ENCODE measurements at regions not wholly inside any gene's neighbourhood (a gene's known extent, or its start where the extent isn't known, plus 50 kb on each side); places are given as distances from the start of the nearest gene placed in this dataset.
"Not testable (repeated sequence)": the region's sequence is repeated elsewhere in the genome, so short reads cannot be mapped to it uniquely, and the experiment has no call there.

DNA sequence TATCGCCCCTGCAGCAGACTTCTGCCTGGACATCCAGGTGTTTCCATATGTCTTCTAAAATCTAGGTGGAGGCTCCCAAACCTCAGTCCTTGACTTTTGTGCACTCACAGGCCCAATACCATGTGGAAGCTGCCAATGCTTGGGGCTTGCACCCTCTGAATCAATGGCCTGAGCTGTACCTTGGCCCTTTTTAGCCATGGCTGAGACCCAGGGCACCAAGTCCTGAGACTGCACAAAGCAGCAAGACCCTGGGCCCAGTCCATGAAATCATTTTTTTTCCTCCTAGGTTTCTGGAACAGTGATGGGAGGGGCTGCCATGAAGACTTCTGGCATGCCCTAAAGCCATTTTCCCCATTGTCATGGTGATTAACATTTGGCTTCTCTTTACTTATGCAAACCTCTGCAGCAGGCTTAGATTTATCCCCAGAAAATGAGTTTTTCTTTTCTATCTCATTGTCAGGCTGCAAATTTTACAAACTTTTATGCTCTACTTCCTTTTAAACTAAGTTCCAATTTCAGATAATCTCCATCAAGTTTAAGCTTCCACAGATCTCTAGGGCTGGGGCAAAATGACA is 1445.8 kb upstream of the FLRT2 start:
- DNase-seq (ENCODE audit: low spot score), result no peak

DNA sequence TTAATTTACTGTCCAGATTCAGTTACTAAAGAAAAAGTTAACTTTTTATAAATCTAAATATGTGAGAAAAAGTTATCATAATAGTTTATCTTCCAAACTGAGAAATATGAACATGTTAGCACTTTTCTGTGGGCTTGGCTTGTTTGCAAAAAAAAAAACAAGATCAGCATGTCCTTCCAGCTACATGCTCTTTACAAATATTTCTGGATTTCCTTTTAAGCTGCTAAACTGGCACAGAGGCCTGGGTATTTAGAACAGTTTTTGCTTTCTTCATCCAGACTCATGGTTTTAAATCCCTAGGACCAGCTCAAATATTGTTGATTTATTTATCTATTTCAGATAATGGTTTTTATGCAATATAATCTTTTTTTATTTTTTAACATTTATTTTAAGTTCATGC is 1444.5 kb upstream of the FLRT2 start:
- no peak for DNase-seq (ENCODE audit: low spot score)

- DNase-seq (ENCODE audit: low spot score), result no peak
Measured at GRCh38 chr14:84086714-84087113, 1443.2 kb upstream of the FLRT2 start.

DNA sequence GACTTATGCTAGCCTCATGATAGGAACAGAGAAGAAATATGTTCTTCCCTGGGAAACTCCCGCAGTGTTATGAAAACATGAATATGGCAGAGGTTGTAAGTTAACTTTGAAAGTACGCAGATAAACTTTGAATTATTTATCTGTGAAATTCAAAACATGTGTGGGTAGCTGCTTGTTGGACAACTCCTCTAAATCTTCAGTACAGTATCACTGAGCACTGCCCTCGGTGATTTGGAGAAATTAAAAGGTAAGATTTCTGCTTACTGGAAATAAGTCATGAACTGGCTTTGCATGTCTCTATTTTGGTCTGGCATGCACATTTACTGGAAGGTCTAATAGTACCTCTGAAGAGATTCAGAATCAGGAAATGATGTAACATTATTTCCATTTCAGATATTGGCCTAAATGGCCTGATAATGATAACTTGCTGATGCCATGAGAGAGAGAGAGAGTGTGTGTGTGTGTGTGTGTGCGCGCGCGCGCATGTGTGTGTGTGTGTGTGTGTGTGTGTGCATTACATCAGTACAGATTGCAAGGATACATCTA is 1441.9 kb upstream of the FLRT2 start:
- DNase-seq (ENCODE audit: low spot score), result no peak

- DNase-seq (ENCODE audit: low spot score), result no peak
Measured at GRCh38 chr14:84090837-84091236, 1439.1 kb upstream of the FLRT2 start.

- DNase-seq (ENCODE audit: low spot score), result no peak
Measured at GRCh38 chr14:84095681-84096080, 1434.3 kb upstream of the FLRT2 start.

DNA sequence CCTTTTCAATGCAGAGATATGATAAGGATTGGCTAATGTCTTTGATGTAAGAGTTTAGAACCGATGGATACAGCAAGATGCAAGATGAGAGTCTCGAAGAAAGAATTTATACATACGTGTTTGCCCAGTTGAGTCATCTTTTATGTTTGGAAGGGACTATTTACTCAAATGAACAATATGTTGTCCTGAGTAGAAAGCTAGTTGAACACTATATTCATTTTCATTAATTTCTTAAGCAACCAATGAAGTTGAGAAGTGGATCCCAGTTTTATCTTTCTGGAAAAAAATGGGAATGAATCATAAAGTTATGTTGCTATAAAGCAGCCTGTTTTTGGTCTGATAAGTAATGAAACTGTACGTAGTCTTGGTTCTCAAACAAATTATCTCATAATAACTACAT is 1431.7 kb upstream of the FLRT2 start:
- no peak for DNase-seq (ENCODE audit: low spot score)

GRCh38 chr14:84099560-84099959 is 1430.4 kb upstream of the FLRT2 start:
- DNase-seq (ENCODE audit: low spot score), result not testable (repeated sequence)

DNA sequence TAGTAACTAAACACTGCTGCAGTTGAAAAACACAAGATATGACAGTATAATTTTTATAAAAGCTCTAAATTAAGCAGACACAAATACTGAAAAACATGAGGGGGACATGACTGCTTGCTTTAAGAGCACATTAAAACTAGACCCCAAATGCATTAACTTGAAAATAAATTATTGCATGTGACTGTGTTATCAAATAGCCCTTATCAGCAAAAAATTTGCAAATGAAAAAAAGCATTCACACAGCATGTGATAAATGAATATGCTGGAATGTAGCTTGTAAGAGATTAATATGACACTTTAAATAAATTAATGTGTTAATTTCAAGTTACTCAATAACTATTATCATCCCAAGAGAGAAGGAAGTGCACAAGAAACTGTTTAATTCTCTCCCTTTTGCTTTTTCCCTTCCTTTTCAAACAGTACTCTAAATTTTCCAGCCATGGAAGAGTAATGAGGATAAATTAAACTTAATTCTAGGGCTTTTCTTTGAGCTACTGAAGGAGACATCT is 1422.1 kb upstream of the FLRT2 start:
- no peak for DNase-seq (ENCODE audit: low spot score)

- no peak for DNase-seq (ENCODE audit: low spot score)
Measured at GRCh38 chr14:84108746-84109457, 1421.0 kb upstream of the FLRT2 start.

GRCh38 chr14:84112589-84112988 is 1417.4 kb upstream of the FLRT2 start:
- no peak for DNase-seq (ENCODE audit: low spot score)

GRCh38 chr14:84125676-84126075 is 1404.3 kb upstream of the FLRT2 start:
- no peak for DNase-seq (ENCODE audit: low spot score)

DNA sequence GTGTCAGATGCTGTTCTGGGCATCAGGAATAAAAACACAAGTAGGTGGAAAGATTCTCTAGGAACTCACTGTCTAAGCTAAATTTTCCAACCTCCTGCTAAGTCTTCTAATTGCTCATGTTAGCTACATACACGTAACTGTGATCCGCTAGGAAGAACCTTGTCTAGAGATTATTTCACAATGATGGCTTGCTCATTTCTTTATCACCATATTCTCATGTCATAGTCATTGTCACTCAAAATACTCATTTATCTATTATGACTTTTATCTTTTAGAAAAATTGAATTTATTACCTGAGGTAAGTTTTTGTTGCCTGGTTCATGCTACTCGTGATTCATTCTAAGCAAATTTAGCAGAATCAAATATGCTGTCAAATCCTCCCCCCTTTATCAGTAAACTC is 1402.4 kb upstream of the FLRT2 start:
- no peak for DNase-seq (ENCODE audit: low spot score)

DNA sequence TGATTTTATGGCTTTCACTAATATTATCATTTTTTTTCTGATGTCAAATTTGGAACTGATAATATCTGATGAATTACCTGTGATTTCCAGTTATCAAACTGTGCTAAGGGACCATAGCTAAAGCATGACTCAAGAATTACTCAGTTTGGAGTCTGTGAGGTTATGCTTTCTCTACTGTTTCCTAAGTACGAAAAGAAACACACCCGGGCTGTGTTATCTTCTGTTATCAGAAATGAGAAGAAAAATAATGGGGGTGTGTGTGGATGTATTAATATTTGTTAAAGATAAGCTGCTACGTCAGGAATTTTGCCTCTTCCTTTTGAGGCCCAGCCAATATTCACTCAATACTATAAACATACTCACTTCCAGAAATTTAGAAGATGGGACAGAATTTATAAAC is 1401.9 kb upstream of the FLRT2 start:
- no peak for DNase-seq (ENCODE audit: low spot score)

- DNase-seq (ENCODE audit: low spot score), result no peak
Measured at GRCh38 chr14:84129007-84129406, 1400.9 kb upstream of the FLRT2 start.

GRCh38 chr14:84129941-84130340 is 1400.0 kb upstream of the FLRT2 start:
- no peak for DNase-seq (ENCODE audit: low spot score)

- no peak for DNase-seq (ENCODE audit: low spot score)
Measured at GRCh38 chr14:84131924-84132323, 1398.0 kb upstream of the FLRT2 start.

DNA sequence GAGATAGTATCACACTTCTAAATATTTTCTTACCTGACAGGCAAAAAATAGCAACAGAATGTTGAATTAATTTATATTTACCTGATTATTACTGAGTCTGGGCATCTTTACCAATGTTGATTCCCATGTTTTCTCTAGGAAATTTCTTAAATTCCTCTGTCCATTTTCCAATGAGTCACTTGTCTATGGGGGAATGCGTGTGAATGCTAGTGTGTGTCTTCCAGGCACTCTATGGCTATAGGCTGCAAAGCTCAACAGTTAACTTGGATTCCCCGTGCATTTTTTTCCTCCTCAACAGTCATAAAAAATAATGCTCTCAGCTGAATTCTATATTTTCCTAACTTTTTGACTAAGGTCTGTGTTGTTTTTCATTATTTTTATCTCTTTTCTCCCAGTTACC is 1385.8 kb upstream of the FLRT2 start:
- no peak for DNase-seq (ENCODE audit: low spot score)

GRCh38 chr14:84152452-84152851 is 1377.5 kb upstream of the FLRT2 start:
- no peak for DNase-seq (ENCODE audit: low spot score)

GRCh38 chr14:84162633-84163032 is 1367.3 kb upstream of the FLRT2 start:
- no peak for DNase-seq (ENCODE audit: low spot score)

DNA sequence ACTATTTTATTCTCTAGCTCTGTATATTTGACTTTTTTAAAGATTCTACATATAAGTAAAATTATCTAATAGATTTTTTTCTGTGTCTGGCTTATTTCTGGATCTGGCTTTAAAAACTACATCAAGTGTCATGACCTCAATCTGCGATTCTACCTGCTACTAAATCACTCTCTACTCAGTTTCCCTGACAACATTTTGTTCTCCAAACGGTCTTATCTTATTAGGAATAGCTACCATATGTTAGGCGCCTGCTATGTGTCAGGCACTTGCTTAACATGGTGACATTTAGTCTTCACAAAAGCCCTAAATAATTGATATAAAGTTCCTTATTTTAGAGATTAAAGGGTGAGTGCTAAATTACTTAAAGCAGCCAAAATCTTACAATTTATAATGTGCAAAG is 1362.9 kb upstream of the FLRT2 start:
- no peak for DNase-seq (ENCODE audit: low spot score)

DNA sequence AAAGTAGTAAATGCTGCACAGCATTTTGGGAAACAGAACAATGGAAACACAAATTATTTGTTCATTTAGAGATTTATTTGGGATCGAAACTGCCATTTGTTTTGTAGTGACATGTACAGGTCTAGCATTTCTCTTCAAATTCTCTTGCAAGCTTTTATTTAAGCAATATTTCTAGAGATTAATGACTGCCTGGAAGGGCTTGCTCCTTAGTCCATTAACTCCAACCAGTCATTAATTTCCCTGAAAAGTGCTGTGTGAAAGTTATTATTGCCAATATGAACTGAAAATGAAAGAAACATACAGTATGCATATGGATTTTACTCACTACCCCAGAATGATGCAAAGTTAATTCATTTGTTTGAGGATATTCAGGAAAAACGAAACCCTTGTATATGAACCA is 1349.6 kb upstream of the FLRT2 start:
- no peak for DNase-seq (ENCODE audit: low spot score)

GRCh38 chr14:84181072-84181471 is 1348.9 kb upstream of the FLRT2 start:
- no peak for DNase-seq (ENCODE audit: low spot score)

DNA sequence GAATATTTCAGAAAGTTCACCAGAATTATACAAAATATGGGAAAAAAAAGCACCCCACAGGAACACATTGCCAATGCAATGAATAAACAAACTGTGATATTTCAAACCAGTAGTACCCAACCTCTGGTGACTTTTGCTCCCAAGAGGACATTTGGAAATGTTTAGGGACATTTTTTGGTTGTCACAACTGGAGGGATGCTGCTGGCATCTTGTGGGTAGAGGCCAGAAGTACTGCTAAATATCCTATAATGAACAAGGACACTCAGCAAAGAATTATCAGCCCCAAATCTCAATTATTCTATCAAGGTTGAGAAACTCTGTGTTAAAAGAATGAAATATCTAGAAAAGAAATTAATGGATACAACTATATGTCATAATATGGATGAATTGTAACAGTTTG is 1334.4 kb upstream of the FLRT2 start:
- no peak for DNase-seq (ENCODE audit: low spot score)

Measured in CD4-positive, alpha-beta T cell treated with Interleukin-6 at 100 ng/mL for 8 hours (primary cell).